Suprapubic skin (tissue), 4 donors: ENCODE measurements at regions not wholly inside any gene's neighbourhood (a gene's known extent, or its start where the extent isn't known, plus 50 kb on each side); places are given as distances from the start of the nearest gene placed in this dataset.
"Not testable (repeated sequence)": the region's sequence is repeated elsewhere in the genome, so short reads cannot be mapped to it uniquely, and the experiment has no call there.

Experiments
- DNase-seq, 2 donors: peaks; one replicate each; pipeline ENCODE4 v3.0.0-alpha.2; 2019; ENCODE audit warnings: low spot score in 2 of 2
- H3K27ac ChIP-seq: fragments of 200-600 bp; sonication (generic); one replicate; pipeline ENCODE4 v1.5.1; 2019
- H3K27me3 ChIP-seq: fragments of 200-600 bp; sonication (generic); one replicate; pipeline ENCODE4 v1.5.1; 2019
- H3K36me3 ChIP-seq: fragments of 200-600 bp; sonication (generic); one replicate; pipeline ENCODE4 v1.5.1; 2019
- H3K4me1 ChIP-seq: fragments of 200-600 bp; sonication (generic); one replicate; pipeline ENCODE4 v1.5.1; 2019
- H3K4me3 ChIP-seq: fragments of 200-600 bp; sonication (generic); one replicate; pipeline ENCODE4 v1.5.1; 2019; ENCODE audit warnings: mild to moderate bottlenecking
- H3K9me3 ChIP-seq: fragments of 200-600 bp; sonication (generic); one replicate; pipeline ENCODE4 v1.5.1; 2019
- CTCF ChIP-seq, 2 donors: fragments of 200-600 bp in 1 of 2; fragments of 450-650 bp in 1 of 2; sonication (generic) in 1 of 2; IDR thresholded peaks; one replicate each; pipeline ENCODE4 v1.5.1; 2016 to 2019; ENCODE audit warnings: antibody characterized with exemption in 2 of 2, mild to moderate bottlenecking in 1 of 2, moderate library complexity in 1 of 2
- EP300 ChIP-seq: sonication (generic); formaldehyde crosslinking; IDR thresholded peaks from one replicate; pipeline ENCODE4 v1.6.1; 2017; ENCODE audit warnings: antibody characterized with exemption
- POLR2A ChIP-seq, 2 donors: fragments of 450-650 bp; IDR thresholded peaks; one replicate each; pipeline ENCODE4 v1.6.1; 2017; ENCODE audit warnings: antibody characterized with exemption in 2 of 2, mild to moderate bottlenecking in 2 of 2, moderate library complexity in 2 of 2
- POLR2AphosphoS5 ChIP-seq, 3 donors: sonication (generic); formaldehyde crosslinking; IDR thresholded peaks; one replicate each; pipeline ENCODE4 v1.6.1; 2017; ENCODE audit warnings: antibody characterized with exemption in 3 of 3
- WGBS: methylation state at CpG from one replicate; pipeline ENCODE4 v1.1.5; 2018; 5-methylcytosine and 5-hydroxymethylcytosine counted together

- Histone ChIP-seq H3K27me3 (peaks cover 6% of the 10 kb centered on the region), H3K4me1 (no peaks in the 10 kb centered on the region), H3K27ac (no peak overlapping the region), H3K4me3 (no peak overlapping the region), H3K9me3 (no peaks in the 10 kb centered on the region), H3K36me3 (no peaks in the 10 kb centered on the region)
- DNase-seq, result no peak
- TF ChIP-seq EP300, result no peak
- TF ChIP-seq POLR2A (IDR thresholded peaks at IDR 0.05), result no peak
- no peak for TF ChIP-seq CTCF (IDR thresholded peaks at IDR 0.05)
- no peak for TF ChIP-seq POLR2AphosphoS5 (IDR thresholded peaks at IDR 0.05)
- 76% methylated on average over 5 of the region's 5 CpGs for WGBS
These were observed 133.7 kb upstream of the EEF2KMT start for GRCh38 chr16:5231246-5231759.

GRCh38 chr16:5228369-5228768 is 130.8 kb upstream of the EEF2KMT start:
- H3K4me1 ChIP-seq, result no peaks in the 10 kb centered on the region
- TF ChIP-seq POLR2AphosphoS5 (IDR thresholded peaks at IDR 0.05), result no peak
- no peak for DNase-seq
- no peaks in the 10 kb centered on the region for H3K36me3 ChIP-seq
- 17% methylated on average over 3 of the region's 3 CpGs for WGBS
- no peak overlapping the region for H3K27ac ChIP-seq
- H3K27me3 ChIP-seq, result peaks cover 4% of the 10 kb centered on the region
- H3K9me3 ChIP-seq, result no peaks in the 10 kb centered on the region
- no peak overlapping the region for H3K4me3 ChIP-seq

GRCh38 chr16:5225931-5226655 is 128.5 kb upstream of the EEF2KMT start:
- DNase-seq, result no peak
- Histone ChIP-seq H3K9me3 (no peaks in the 10 kb centered on the region), H3K27ac (no peak overlapping the region), H3K4me1 (no peaks in the 10 kb centered on the region), H3K36me3 (no peaks in the 10 kb centered on the region), H3K4me3 (no peak overlapping the region), H3K27me3 (peaks cover 7% of the 10 kb centered on the region)
- WGBS, result 34% methylated on average over 10 of the region's 10 CpGs
- TF ChIP-seq POLR2A (IDR thresholded peaks at IDR 0.05), result no peak
- no peak for TF ChIP-seq EP300
- no peak for TF ChIP-seq CTCF (IDR thresholded peaks at IDR 0.05)
- TF ChIP-seq POLR2AphosphoS5 (IDR thresholded peaks at IDR 0.05), result no peak

- Histone ChIP-seq H3K27me3 (peaks cover 6% of the 10 kb centered on the region), H3K4me1 (no peaks in the 10 kb centered on the region), H3K4me3 (no peak overlapping the region), H3K36me3 (no peaks in the 10 kb centered on the region), H3K9me3 (no peaks in the 10 kb centered on the region), H3K27ac (no peak overlapping the region)
- TF ChIP-seq CTCF (IDR thresholded peaks at IDR 0.05) (no peak), POLR2A (IDR thresholded peaks at IDR 0.05) (no peak), POLR2AphosphoS5 (IDR thresholded peaks at IDR 0.05) (no peak), EP300 (no peak)
- WGBS, result 67% methylated on average over 4 of the region's 4 CpGs
- no peak for DNase-seq
These were observed 125.2 kb upstream of the EEF2KMT start for GRCh38 chr16:5222761-5223160.

GRCh38 chr16:5221831-5222230 is 124.2 kb upstream of the EEF2KMT start:
- not testable (repeated sequence) for H3K27ac ChIP-seq, H3K4me1 ChIP-seq, H3K36me3 ChIP-seq, DNase-seq, H3K4me3 ChIP-seq, H3K27me3 ChIP-seq, H3K9me3 ChIP-seq
- 88% methylated on average over 12 of the region's 20 CpGs for WGBS

GRCh38 chr16:5220705-5221104 is 123.1 kb upstream of the EEF2KMT start:
- Histone ChIP-seq H3K9me3 (no peaks in the 10 kb centered on the region), H3K27ac (no peak overlapping the region), H3K4me3 (no peak overlapping the region), H3K4me1 (no peaks in the 10 kb centered on the region), H3K27me3 (peaks cover 12% of the 10 kb centered on the region), H3K36me3 (no peaks in the 10 kb centered on the region)
- no peak for DNase-seq
- WGBS, result 90% methylated on average over 4 of the region's 4 CpGs
- TF ChIP-seq POLR2A (IDR thresholded peaks at IDR 0.05) (no peak), POLR2AphosphoS5 (IDR thresholded peaks at IDR 0.05) (no peak), EP300 (no peak), CTCF (IDR thresholded peaks at IDR 0.05) (no peak)
